ENCODE measurements at regions not wholly inside any gene's neighbourhood (a gene's known extent, or its start where the extent isn't known, plus 50 kb on each side); places are given as distances from the start of the nearest gene placed in this dataset.

GRCh38 chr16:48487287-48487686 lies 102.1 kb upstream of the SIAH1 start:
- no peak for DNase-seq

GRCh38 chr16:48481772-48482171 lies 96.6 kb upstream of the SIAH1 start:
- no peak for DNase-seq

- no peak for DNase-seq
Observed at GRCh38 chr16:48481211-48481610, 96.0 kb upstream of the SIAH1 start.

GRCh38 chr16:48479955-48480354 lies 94.7 kb upstream of the SIAH1 start:
- no peak for DNase-seq

GRCh38 chr16:48479329-48479728 lies 94.1 kb upstream of the SIAH1 start:
- no peak for DNase-seq

- no peak for DNase-seq
Observed at GRCh38 chr16:48478393-48478792, 93.2 kb upstream of the SIAH1 start.

GRCh38 chr16:48471435-48471834 lies 86.2 kb upstream of the SIAH1 start:
- DNase-seq: no peak

GRCh38 chr16:48462106-48462740 lies 77.0 kb upstream of the SIAH1 start:
- no peak for DNase-seq

GRCh38 chr16:48459167-48459566 lies 74.0 kb upstream of the SIAH1 start:
- no peak for DNase-seq

GRCh38 chr16:48454051-48454450 lies 68.8 kb upstream of the SIAH1 start:
- no peak for DNase-seq

- no peak for DNase-seq
Observed at GRCh38 chr16:48452991-48453760, 68.0 kb upstream of the SIAH1 start.

- no peak for DNase-seq
Observed at GRCh38 chr16:48451323-48451722, 66.1 kb upstream of the SIAH1 start.

GRCh38 chr16:48450367-48450766 lies 65.2 kb upstream of the SIAH1 start:
- DNase-seq: no peak

GRCh38 chr16:48448841-48449481 lies 63.7 kb upstream of the SIAH1 start:
- DNase-seq: no peak

GRCh38 chr16:48447940-48448536 lies 62.8 kb upstream of the SIAH1 start:
- no peak for DNase-seq

GRCh38 chr16:48447428-48447827 lies 62.2 kb upstream of the SIAH1 start:
- DNase-seq: no peak

GRCh38 chr16:48446534-48446920 lies 61.3 kb upstream of the SIAH1 start:
- no peak for DNase-seq

GRCh38 chr16:48445782-48446533 lies 60.7 kb upstream of the SIAH1 start:
- DNase-seq: no peak

- DNase-seq: peak; percentile 21
Observed at GRCh38 chr16:48444574-48444973, 59.4 kb upstream of the SIAH1 start.

- no peak for DNase-seq
Observed at GRCh38 chr16:48442379-48442778, 57.2 kb upstream of the SIAH1 start.

GRCh38 chr16:48441863-48442279 lies 56.7 kb upstream of the SIAH1 start:
- no peak for DNase-seq

- DNase-seq: no peak
Observed at GRCh38 chr16:48441106-48441505, 55.9 kb upstream of the SIAH1 start.

GRCh38 chr16:48438414-48438813 lies 53.2 kb upstream of the SIAH1 start:
- DNase-seq: no peak
